ENCODE measurements at regions not wholly inside any gene's neighbourhood (a gene's known extent, or its start where the extent isn't known, plus 50 kb on each side); places are given as distances from the start of the nearest gene placed in this dataset.

DNA sequence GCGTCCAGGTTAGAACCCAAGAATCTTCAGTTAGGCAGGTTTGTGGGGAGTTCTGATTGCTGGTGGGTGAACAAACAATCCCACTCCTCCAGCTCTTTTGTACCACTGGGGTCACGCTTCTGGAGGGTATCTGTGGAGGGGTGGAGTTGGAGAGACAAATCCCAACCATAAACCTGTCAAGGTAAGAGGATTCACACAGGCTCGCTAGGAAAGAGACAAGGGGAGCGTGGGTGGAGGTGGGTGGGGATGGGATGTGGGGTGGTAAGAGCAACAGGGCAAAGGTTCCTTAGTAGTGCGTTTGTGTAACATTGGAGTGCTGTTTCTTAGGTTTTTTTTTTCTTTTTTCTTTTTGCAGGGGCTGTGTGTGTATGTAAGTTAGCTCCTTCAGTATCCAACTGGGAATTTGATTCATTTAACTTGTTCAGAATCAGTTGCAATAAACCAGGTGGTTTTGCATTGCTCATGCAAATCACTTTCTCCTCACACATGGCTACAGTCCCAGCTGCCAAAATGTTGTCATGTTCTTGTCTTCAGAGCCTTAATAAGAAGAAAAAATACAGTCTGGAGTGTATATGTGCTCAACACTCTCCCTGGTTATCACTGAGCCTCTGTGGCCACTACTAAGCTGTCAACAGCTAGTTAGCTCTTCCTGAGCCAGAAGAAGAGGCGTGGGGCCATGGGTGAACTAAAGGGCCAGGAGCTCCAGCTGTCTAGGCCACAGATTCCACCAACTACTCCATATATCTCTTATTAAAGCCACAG lies 164.0 kb upstream of the RAD23B start:
- ATAC-seq = no peak
- DNase-seq (ENCODE audit: low spot score) = no peak

DNA sequence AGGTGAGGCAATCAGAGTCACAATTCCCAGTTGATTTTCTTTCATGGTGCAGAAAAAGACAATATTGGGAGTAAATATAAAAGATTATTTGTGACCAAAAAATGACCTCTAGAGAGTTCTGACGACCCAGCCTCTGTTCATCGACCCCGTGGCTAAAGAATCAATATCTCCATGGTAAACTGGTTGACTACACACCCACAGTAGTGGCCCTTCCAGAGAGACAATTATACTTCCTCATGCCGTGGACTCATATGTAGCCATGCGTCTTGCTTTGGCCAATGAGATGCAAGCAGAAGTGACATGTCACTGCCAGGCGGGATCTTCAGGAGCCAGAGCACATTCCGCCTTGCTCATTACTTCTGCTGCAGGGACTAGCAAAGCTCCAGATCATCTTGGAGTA lies 163.3 kb upstream of the RAD23B start:
- DNase-seq (ENCODE audit: low spot score) (no peak), ATAC-seq (no peak)

DNA sequence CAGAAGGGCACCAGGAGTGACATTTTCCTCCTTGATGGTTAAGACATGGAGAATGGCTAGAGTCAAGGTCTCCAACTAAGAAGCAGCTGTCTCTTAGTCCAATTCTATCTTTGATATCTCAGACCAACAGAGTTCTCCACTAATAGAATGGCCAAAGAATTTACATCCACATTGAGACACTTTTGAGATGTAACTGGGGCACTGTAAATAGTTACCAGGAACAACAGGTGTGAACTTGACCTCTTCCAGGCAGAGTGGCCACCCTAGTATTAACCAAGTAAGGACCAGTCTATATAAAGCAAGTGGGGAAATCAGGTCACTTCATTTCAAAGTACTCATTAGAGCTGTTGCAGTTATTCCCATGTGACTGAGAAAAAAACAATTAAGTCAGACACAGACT lies 159.7 kb upstream of the RAD23B start:
- ATAC-seq (no peak), DNase-seq (ENCODE audit: low spot score) (no peak)

DNA sequence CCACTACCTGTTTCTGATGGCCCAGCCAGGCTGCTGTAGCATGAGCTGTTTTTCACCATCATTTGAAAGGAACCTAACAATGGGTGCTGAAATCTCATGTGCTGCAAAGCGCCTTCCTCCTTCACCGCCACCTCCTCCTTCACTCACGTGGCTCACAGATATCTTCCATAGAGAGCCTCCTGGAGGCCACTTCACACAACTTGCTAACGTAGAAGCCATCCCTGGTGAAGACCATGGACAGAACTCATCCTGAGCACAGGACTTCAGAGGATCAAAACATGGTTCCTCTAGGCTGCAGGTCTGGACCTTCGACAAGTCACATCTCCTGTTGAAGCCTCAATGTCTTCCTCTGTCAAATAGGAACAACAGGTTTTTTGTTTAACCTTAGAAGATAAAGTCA lies 155.5 kb upstream of the RAD23B start:
- no peak for ATAC-seq

DNA sequence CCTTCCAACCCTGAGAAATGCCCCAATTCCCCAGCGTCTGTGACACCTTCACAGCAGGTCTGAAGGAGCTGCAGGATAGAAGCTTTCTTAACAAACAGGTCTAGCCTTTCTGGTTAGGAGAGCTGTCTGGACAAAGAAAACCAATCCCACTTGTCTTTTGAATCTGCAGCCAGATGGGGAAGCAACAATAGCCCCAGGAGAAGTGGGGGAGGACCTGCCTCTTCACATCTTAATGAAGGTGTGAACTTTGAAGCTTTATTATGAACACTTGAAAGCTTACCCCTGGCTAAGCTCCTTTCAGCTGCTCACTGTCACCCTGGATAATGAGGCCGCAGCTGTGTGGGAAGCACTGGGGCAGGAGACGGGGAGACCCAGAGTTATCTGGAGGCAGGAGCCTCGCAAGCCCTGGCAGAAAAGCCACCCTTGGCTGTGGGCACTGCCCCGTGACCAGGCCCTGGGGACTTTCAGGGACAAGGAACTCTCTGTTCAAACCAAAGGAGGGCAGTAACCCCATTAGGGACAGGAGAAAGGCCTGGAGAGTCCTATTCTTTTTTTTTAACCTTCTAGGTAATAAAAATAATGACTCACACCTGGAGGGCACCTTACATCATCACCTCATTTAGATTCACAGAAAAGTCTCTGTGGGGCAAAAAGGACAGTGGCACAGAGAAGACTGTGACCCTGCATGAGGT lies 151.8 kb upstream of the RAD23B start:
- no peak for DNase-seq (ENCODE audit: low spot score)
- ATAC-seq = no peak

More for the DNA sequence above, 155.5 kb upstream of the RAD23B start:
- DNase-seq (ENCODE audit: low spot score) = no peak

DNA sequence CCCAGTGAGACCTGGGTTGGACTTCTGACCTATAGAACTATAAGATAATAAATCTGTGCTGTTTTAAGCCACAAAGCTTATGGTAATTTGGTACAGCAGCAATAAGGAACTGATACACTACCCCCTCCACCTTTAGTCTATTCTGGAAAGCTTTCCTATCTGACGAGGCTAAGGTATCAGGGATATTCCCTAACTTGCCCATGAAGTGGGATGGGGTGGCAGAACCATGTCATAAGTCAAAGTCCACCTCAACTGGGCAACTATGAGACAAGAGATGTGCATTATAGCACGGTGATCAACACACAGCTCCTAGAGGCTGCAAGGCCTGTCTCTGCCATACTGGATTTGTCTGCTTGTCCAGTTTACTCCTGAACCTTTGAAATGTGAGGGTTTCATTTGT lies 146.8 kb upstream of the RAD23B start:
- ATAC-seq = no peak

DNA sequence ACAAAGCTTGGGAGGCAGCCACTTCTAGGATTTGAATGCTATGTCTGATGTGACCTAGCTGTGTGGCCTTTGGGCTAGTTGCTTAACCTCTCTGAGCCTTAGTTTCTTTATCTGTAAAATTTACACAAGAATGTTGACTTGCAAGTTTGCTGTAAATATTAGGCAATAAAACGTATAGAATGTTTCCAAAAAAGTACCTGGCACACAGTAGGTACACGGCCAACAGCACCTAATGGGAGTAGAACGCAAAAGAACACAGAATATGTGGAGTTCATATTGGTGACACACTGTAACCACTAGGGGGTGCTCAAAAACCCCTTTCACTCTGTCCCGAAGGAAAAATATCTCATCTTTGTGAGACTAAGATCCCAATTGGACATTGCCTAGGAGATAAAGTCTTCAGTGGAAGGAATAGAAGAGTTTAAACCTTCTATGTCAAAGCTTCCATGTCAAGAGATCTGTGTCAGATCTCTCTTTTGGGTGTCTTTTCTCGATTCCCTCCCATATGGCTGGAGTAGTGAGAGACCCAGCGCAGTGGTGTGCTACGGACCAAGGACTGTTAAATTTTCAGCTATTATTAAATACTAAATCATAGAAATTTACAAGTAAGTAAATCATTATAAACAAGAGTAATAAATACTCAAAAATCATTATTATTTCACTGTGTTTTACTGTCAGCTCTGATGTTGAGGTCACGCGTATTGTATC lies 145.4 kb upstream of the RAD23B start:
- no peak for DNase-seq (ENCODE audit: low spot score)
- ATAC-seq = peak; percentile 68

More for the DNA sequence above, 146.8 kb upstream of the RAD23B start:
- no peak for DNase-seq (ENCODE audit: low spot score)

DNA sequence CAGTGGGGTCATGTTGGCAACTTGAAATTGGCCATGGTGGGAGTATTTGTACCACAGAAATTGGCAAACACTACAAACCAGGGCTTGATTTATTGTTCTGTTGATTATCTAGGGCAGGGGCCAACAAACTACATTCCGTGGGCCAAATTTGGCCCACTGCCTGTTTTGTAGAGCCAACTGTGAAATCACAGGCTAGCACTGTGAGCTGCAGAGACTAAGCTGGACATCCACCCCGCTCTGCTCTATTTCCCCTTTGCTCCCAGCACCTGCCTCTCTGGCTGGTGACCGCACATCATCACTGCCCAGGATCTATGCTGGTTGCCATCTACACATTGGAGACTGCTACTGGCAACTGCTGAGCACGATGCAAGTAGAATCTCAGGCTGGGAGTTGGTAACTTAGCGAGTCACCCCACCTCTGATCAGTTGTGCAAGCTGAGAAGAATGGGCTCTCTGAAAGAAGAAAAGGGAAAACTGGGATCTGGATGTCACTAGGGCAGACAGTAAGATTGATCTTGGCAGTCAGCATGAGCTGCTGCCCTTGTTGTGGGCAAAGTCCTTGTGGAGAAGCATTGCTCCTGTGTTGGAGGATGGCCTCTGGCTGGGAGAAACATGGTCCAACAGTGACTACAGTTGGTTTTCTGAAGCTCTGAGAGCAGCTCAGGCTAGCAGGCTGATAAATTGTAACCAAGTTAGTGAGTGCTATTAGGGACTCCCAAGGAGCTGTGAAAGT lies 144.7 kb upstream of the RAD23B start:
- DNase-seq (ENCODE audit: low spot score) = peak; percentile 86
- ATAC-seq = peak; percentile 91

DNA sequence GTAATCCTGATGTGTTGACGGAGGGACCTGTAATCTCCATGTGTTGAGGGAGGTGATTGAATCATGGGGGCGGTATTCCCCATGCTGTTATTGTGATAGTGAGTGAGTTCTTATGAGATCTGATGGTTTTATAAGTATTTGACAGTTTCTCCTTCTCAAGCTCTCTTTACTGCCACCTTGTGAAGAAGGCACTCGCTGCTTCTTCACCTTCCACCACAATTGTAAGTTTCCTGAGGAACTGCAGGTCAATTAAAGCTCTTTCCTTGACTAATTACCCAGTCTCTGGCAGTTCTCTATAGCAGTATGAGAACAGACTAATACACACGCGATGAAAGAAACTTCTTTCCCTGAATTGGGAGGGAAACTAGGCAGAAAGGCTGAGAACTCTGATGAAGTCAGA lies 141.1 kb upstream of the RAD23B start:
- ATAC-seq = no peak
- DNase-seq (ENCODE audit: low spot score) = no peak

DNA sequence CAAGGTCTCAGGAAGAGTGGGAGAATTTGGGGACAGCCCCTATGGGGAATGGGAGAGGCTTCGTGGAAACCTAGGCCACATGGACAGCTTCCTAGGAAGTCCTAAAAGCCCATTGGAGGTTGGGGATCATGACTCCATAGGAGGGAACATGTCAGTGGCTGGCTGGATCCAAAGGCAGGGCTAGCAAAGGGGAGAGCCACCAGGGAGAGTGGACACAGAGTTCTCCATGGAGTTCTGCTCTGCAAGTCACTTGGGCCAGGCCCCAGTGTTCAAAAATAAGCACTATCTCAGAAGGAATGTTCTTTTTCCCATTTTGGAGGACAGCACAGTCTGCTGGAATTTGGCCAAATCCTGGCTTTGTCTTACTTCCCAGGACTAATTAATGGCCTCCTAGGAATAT lies 140.6 kb upstream of the RAD23B start:
- ATAC-seq (no peak), DNase-seq (ENCODE audit: low spot score) (no peak)

DNA sequence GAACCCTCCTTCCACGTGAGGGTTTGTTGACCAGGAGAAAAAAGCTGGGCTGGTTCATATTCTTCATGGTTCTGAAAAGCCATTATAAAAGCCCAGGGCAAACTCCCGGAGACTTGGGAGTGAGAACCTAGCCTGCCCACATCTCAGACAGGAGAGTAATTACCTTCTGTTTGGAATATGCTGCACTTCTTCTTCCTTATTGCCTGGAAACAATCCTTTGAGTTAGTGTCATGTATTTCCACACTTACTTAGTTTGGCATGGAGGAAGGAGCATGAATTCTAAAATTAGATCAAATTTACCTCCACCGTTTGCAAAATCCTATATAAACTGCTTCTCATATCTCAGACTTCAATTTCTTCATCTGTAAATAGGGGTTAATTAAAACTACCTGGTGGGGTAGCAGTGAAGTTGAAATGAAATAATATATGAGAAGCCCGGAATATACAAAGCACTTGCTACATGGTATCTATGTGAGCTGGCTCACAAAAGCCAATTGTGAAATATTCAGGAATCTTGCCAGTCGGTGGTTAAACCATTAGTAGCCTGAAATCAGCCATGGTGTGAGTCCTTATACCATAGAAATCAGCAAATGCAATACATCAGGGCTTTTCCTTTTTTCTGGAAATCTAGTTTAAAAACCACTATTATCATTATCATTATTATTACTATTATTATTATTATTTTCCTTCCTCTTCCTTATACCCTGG lies 140.0 kb upstream of the RAD23B start:
- peak; percentile 60 for ATAC-seq

DNA sequence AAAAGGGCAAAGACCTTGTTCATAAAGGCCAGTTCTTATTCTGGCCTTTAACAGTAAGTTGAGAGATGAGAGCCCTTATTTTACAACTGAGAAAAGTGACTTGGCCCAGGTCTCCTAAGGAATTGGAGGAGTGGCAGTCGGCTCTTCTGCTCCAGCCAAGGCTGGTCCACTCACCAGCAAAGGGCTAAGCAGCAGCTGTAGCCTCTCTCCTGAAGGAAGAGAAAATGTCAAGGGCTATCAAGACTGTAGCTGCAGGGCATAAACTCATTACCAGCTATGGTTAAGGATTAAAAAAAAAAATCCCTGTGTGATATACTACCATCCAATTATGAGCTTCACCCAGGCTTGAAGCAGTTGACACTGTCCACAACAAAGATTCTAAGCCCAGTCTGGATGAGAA lies 138.6 kb upstream of the RAD23B start:
- no peak for ATAC-seq
- DNase-seq (ENCODE audit: low spot score) = no peak

More for the DNA sequence above, 140.0 kb upstream of the RAD23B start:
- no peak for DNase-seq (ENCODE audit: low spot score)

DNA sequence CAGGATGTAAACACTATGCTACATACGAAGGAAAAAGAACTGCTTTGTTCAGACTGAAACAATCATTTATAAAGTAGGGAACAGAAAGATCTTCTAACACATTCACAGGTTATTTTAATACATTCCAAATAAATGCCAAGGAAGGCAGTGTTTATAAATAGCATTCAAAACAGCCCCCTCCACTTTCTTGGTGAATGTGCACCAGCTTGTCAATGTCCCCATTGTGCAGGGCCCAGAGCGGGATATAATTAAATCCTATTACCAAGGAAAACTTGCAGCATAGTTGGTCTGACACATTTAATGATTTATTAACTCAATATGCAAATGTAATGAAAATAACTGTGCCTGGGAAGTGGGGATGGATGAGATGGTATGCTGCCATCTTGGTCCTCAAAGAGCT lies 135.9 kb upstream of the RAD23B start:
- DNase-seq (ENCODE audit: low spot score) (no peak), ATAC-seq (no peak)

DNA sequence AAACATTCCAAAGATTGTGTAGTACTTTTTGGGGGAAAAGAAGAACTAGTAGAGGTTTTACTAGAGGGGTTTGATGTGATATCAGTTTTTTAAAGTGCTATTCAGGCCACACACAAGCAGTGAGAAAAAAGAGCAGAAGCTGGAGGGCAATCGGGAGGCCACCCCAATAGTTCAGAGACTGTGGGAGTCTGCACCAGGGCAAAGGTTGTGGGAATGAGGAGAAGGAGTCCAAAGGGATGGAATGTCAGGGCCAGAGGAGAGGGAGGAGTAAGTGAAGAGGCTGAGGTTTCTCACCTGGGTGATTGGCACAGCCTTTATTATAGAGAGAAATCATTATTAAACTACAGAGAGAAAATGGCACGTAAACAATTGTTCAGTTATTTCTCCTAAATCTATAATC lies 134.9 kb upstream of the RAD23B start:
- ATAC-seq (no peak), DNase-seq (ENCODE audit: low spot score) (no peak)

DNA sequence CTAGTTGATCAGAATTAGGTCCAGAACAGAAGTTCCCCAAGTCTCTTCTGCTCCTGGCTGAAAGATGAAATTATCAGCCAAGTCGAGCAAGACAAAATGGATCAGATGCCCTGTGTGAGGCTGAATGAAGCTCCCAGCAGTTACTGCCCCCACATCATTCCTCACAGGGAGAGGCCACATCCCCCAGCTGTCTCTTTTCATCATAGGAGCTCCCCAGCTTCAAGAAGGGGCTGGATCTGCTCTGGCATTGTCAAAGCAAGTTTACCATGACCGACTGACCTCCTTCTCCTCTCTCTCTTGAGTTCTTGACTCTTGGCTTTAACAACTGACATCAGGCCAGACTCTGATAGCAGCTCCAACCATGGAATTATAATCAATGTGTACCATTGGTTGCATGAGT lies 133.3 kb upstream of the RAD23B start:
- DNase-seq (ENCODE audit: low spot score) (no peak), ATAC-seq (no peak)

DNA sequence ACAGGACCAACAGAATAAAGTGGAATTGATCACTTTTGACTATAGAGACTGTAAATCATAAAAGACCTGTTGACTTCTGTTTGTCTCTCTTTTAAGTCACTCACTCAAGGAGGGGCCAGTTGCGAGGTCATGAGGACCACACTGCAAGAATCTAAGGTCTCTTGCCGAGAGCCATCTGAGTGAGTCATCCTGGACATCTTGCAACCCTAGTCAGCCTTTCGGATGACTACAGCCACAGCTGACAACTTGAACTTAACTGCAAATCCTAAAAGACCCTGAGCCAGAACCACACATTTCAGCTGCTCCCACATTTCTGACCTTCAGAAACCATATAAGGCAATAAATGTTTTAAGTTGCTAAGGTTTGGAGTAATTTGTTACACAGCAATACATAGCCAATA lies 129.7 kb upstream of the RAD23B start:
- DNase-seq (ENCODE audit: low spot score) (no peak), ATAC-seq (no peak)

DNA sequence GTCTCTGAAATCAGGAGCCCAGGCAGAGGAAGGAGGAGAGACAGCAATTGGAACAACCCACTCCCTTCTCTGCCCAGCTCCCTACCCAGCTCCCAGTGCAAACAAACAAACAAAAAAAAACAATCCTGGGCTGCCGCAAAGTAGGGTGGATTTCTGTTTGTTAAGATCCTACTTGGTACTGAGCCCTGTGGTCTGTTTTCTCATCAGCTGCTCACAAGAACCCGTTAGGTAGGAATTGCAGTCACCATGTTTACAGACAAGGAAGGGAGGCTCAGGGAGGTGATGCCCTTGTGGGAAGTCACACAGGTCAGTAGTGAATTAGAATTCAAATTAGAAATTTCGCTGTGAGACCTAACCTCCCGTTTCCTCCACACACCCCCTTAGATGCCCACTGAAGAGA lies 128.8 kb upstream of the RAD23B start:
- ATAC-seq (no peak), DNase-seq (ENCODE audit: low spot score) (no peak)

DNA sequence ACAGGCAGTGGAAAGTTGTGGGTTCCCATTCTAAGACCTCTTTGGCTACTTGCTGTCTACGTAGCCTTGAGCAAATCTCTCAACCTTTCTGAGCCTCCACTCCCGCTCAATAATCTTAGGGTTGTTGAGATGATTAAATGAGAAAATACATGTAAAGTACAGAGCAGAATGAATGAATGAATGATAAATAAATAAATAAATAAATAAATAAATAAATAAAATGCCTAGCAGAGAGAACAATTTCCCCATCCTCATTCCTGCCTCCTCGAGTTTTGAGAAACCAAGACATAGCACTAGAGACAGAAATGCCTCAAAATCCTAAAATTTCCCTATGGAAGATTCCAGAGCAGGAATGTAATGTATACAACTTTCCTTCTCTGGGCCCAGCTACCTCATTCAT lies 128.3 kb upstream of the RAD23B start:
- DNase-seq (ENCODE audit: low spot score) (no peak), ATAC-seq (no peak)

DNA sequence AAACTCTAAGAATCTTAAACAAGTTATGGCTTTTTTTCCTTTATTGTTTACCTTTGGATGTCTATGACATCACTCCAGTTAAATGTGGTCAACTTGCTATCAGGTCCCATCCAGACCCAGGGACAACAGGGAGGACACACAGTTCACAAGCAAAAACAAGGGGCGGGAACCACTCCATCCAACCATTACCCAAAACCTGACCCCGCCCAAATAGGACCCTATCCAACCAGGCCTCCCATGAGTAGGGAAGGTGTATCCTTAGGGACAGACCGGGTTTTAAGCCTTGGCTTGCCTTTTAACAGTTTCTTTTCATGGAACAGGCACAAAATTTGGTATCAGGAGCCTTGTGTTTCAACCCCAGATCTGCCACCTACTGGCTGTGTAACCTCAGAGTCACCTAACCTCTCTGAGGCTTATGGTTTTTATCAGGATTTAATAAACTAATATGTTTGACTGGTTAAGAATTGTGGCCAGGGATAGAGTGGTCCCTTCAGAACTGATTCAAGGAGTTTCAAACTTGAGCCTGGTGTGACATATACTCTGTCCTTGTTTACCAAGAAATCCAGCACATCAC lies 127.7 kb upstream of the RAD23B start:
- DNase-seq (ENCODE audit: low spot score) = peak; percentile 59
- ATAC-seq = peak; percentile 84

DNA sequence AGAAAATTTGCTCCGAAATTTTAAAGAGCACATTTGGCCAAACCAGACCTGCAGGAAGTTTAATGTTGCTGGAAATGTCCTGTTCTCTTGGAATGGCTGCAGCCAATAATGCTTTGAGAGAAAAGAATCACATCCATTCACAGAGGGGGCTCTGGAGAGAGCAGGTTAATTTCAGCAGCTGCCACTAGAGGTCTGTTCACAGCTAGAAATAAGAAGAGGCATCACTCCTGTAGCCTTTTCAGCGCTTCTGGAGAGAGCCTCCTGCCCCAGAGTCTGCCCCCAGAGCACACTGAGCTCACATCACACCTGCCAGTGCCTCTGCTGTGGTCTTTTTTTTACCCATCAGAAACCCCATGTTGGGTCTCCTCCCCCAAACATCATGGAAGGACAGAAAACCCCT lies 124.8 kb upstream of the RAD23B start:
- no peak for DNase-seq (ENCODE audit: low spot score)
- peak; percentile 71 for ATAC-seq

Data from left lobe of liver (tissue), 2 donors.